H1 (cell line): ENCODE measurements at regions not wholly inside any gene's neighbourhood (a gene's known extent, or its start where the extent isn't known, plus 50 kb on each side); places are given as distances from the start of the nearest gene placed in this dataset.

Experiments used
- CEBPB ChIP-seq: IDR thresholded peaks from 2 replicates; pipeline ENCODE4 v1.6.1; 2012; ENCODE audit warnings: low read depth, low read length
- SP4 ChIP-seq: IDR thresholded peaks from 2 replicates; pipeline ENCODE4 v1.6.1; 2012; ENCODE audit warnings: low read length, inconsistent platforms
- TF ChIP-seq, protein P1 (sequence below): IDR thresholded peaks from 2 replicates; pipeline ENCODE4 v1.6.1; 2012; ENCODE audit warnings: low read length, inconsistent platforms

DNA sequence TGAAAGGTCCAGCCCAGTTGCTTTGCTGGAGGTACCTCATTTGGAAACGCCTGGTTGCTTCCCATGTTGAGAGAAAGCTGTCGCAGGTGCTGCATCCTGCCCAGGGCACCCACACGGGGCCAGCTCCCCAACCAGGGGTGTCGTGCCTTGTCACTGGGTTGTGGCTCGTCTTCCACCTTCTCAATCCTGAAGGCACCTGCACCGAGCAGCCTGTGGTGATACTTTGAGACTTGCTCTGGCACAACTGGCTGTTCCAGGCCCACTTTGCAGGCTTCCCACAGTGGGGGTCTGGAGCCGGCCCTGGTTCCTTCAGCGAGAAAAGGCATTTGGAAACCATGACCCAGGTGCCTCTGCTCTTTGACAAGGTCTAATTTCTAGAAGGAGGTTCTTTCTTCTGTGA lies 197.3 kb upstream of the PPP2R2D start (continued):
- TF ChIP-seq, protein P1, sequence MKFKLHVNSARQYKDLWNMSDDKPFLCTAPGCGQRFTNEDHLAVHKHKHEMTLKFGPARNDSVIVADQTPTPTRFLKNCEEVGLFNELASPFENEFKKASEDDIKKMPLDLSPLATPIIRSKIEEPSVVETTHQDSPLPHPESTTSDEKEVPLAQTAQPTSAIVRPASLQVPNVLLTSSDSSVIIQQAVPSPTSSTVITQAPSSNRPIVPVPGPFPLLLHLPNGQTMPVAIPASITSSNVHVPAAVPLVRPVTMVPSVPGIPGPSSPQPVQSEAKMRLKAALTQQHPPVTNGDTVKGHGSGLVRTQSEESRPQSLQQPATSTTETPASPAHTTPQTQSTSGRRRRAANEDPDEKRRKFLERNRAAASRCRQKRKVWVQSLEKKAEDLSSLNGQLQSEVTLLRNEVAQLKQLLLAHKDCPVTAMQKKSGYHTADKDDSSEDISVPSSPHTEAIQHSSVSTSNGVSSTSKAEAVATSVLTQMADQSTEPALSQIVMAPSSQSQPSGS = no peak
- TF ChIP-seq SP4 (no peak), CEBPB (no peak)
